ENCODE measurements at regions not wholly inside any gene's neighbourhood (a gene's known extent, or its start where the extent isn't known, plus 50 kb on each side); places are given as distances from the start of the nearest gene placed in this dataset.
"Not testable (repeated sequence)": the region's sequence is repeated elsewhere in the genome, so short reads cannot be mapped to it uniquely, and the experiment has no call there.

- no peak overlapping the region for H3K4me3 ChIP-seq (ENCODE audit: low read depth, low read length)
- no peaks in the 10 kb centered on the region for H3K4me1 ChIP-seq (ENCODE audit: control insufficient read depth, insufficient read depth, low read length)
- H3K27me3 ChIP-seq (ENCODE audit: control insufficient read depth, insufficient read depth, low read length) = no peaks in the 10 kb centered on the region
- no peaks in the 10 kb centered on the region for H3K9me3 ChIP-seq (ENCODE audit: control insufficient read depth, insufficient read depth, low read length)
- H3K36me3 ChIP-seq (ENCODE audit: control insufficient read depth, insufficient read depth, low read length) = no peaks in the 10 kb centered on the region
- H3K9ac ChIP-seq (ENCODE audit: low read depth, low read length) = no peak overlapping the region
These were observed 1311.6 kb upstream of the ADGRL4 start for GRCh38 chr1:80318108-80318507.

GRCh38 chr1:80310703-80311245 is 1304.2 kb upstream of the ADGRL4 start:
- Histone ChIP-seq H3K36me3 (ENCODE audit: control insufficient read depth, insufficient read depth, low read length) (no peaks in the 10 kb centered on the region), H3K4me3 (ENCODE audit: low read depth, low read length) (no peak overlapping the region), H3K9ac (ENCODE audit: low read depth, low read length) (no peak overlapping the region), H3K9me3 (ENCODE audit: control insufficient read depth, insufficient read depth, low read length) (no peaks in the 10 kb centered on the region), H3K27me3 (ENCODE audit: control insufficient read depth, insufficient read depth, low read length) (no peaks in the 10 kb centered on the region), H3K4me1 (ENCODE audit: control insufficient read depth, insufficient read depth, low read length) (no peaks in the 10 kb centered on the region)

DNA sequence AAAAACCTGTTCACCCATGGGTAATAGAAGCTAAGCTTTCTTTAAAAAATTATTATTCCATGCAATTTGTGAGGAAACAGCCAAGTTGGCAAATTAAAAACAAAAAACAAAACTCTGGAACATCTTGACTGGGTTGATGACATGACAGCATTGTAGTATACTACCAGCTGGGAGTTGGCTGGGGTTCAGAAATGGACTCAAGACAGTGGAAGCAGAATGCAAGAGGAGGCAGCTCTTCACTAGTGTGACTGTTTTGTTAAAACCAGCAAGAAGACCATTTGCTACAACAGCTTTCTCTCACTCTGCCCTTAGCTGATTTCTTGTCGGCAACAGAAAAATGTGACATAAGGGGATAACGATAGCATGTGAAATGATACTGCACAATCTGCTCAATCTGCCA is 1298.9 kb upstream of the ADGRL4 start:
- Histone ChIP-seq H3K9me3 (ENCODE audit: control insufficient read depth, insufficient read depth, low read length) (no peaks in the 10 kb centered on the region), H3K36me3 (ENCODE audit: control insufficient read depth, insufficient read depth, low read length) (no peaks in the 10 kb centered on the region), H3K4me1 (ENCODE audit: control insufficient read depth, insufficient read depth, low read length) (no peaks in the 10 kb centered on the region)

GRCh38 chr1:80293818-80294217 is 1287.3 kb upstream of the ADGRL4 start:
- Histone ChIP-seq H3K4me3 (ENCODE audit: low read depth, low read length) (no peak overlapping the region), H3K36me3 (ENCODE audit: control insufficient read depth, insufficient read depth, low read length) (no peaks in the 10 kb centered on the region), H3K27me3 (ENCODE audit: control insufficient read depth, insufficient read depth, low read length) (no peaks in the 10 kb centered on the region), H3K9ac (ENCODE audit: low read depth, low read length) (no peak overlapping the region), H3K9me3 (ENCODE audit: control insufficient read depth, insufficient read depth, low read length) (no peaks in the 10 kb centered on the region), H3K4me1 (ENCODE audit: control insufficient read depth, insufficient read depth, low read length) (no peaks in the 10 kb centered on the region)

More for the DNA sequence above, 1298.9 kb upstream of the ADGRL4 start:
- H3K27me3 ChIP-seq (ENCODE audit: control insufficient read depth, insufficient read depth, low read length) = no peaks in the 10 kb centered on the region
- no peak overlapping the region for H3K4me3 ChIP-seq (ENCODE audit: low read depth, low read length)
- H3K9ac ChIP-seq (ENCODE audit: low read depth, low read length) = no peak overlapping the region

GRCh38 chr1:80288750-80289149 is 1282.2 kb upstream of the ADGRL4 start:
- H3K9me3 ChIP-seq (ENCODE audit: control insufficient read depth, insufficient read depth, low read length); H3K9ac ChIP-seq (ENCODE audit: low read depth, low read length); H3K4me3 ChIP-seq (ENCODE audit: low read depth, low read length); H3K27me3 ChIP-seq (ENCODE audit: control insufficient read depth, insufficient read depth, low read length); H3K4me1 ChIP-seq (ENCODE audit: control insufficient read depth, insufficient read depth, low read length); H3K36me3 ChIP-seq (ENCODE audit: control insufficient read depth, insufficient read depth, low read length): not testable (repeated sequence)

- H3K36me3 ChIP-seq (ENCODE audit: control insufficient read depth, insufficient read depth, low read length) = no peaks in the 10 kb centered on the region
- H3K9ac ChIP-seq (ENCODE audit: low read depth, low read length) = no peak overlapping the region
- H3K27me3 ChIP-seq (ENCODE audit: control insufficient read depth, insufficient read depth, low read length) = no peaks in the 10 kb centered on the region
- H3K4me3 ChIP-seq (ENCODE audit: low read depth, low read length) = no peak overlapping the region
- H3K4me1 ChIP-seq (ENCODE audit: control insufficient read depth, insufficient read depth, low read length) = no peaks in the 10 kb centered on the region
- no peaks in the 10 kb centered on the region for H3K9me3 ChIP-seq (ENCODE audit: control insufficient read depth, insufficient read depth, low read length)
These were observed 1276.0 kb upstream of the ADGRL4 start for GRCh38 chr1:80282536-80282935.

DNA sequence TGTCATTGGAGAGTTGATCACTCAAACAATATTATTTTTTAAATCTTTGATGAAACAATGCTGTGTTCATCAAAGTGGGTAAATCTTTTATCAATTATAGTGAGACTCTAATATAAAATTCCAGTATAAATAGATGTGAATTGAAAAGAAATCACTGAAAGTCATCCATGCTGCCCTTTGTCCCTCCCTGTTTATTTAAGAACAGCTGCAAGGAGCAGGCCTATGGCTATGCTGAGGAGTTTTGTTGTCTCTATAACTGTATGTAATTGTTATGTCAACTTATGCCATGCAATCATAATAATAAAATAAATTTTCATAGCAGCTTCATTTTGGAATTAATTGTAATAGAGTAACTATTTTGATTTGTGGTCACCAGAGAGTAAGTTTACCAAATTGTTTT is 1272.4 kb upstream of the ADGRL4 start:
- H3K36me3 ChIP-seq (ENCODE audit: control insufficient read depth, insufficient read depth, low read length) = no peaks in the 10 kb centered on the region

GRCh38 chr1:80274256-80274655 is 1267.7 kb upstream of the ADGRL4 start:
- no peaks in the 10 kb centered on the region for H3K27me3 ChIP-seq (ENCODE audit: control insufficient read depth, insufficient read depth, low read length)
- H3K36me3 ChIP-seq (ENCODE audit: control insufficient read depth, insufficient read depth, low read length) = no peaks in the 10 kb centered on the region
- no peaks in the 10 kb centered on the region for H3K9me3 ChIP-seq (ENCODE audit: control insufficient read depth, insufficient read depth, low read length)
- no peak overlapping the region for H3K9ac ChIP-seq (ENCODE audit: low read depth, low read length)
- no peak overlapping the region for H3K4me3 ChIP-seq (ENCODE audit: low read depth, low read length)
- H3K4me1 ChIP-seq (ENCODE audit: control insufficient read depth, insufficient read depth, low read length) = no peaks in the 10 kb centered on the region

More for the DNA sequence above, 1272.4 kb upstream of the ADGRL4 start:
- no peaks in the 10 kb centered on the region for H3K4me1 ChIP-seq (ENCODE audit: control insufficient read depth, insufficient read depth, low read length)
- H3K9ac ChIP-seq (ENCODE audit: low read depth, low read length) = no peak overlapping the region
- no peaks in the 10 kb centered on the region for H3K9me3 ChIP-seq (ENCODE audit: control insufficient read depth, insufficient read depth, low read length)
- no peaks in the 10 kb centered on the region for H3K27me3 ChIP-seq (ENCODE audit: control insufficient read depth, insufficient read depth, low read length)
- H3K4me3 ChIP-seq (ENCODE audit: low read depth, low read length) = no peak overlapping the region

GRCh38 chr1:80272495-80272894 is 1266.0 kb upstream of the ADGRL4 start:
- no peak overlapping the region for H3K9ac ChIP-seq (ENCODE audit: low read depth, low read length)
- no peaks in the 10 kb centered on the region for H3K36me3 ChIP-seq (ENCODE audit: control insufficient read depth, insufficient read depth, low read length)
- no peaks in the 10 kb centered on the region for H3K27me3 ChIP-seq (ENCODE audit: control insufficient read depth, insufficient read depth, low read length)
- no peaks in the 10 kb centered on the region for H3K9me3 ChIP-seq (ENCODE audit: control insufficient read depth, insufficient read depth, low read length)
- H3K4me3 ChIP-seq (ENCODE audit: low read depth, low read length) = no peak overlapping the region
- no peaks in the 10 kb centered on the region for H3K4me1 ChIP-seq (ENCODE audit: control insufficient read depth, insufficient read depth, low read length)

DNA sequence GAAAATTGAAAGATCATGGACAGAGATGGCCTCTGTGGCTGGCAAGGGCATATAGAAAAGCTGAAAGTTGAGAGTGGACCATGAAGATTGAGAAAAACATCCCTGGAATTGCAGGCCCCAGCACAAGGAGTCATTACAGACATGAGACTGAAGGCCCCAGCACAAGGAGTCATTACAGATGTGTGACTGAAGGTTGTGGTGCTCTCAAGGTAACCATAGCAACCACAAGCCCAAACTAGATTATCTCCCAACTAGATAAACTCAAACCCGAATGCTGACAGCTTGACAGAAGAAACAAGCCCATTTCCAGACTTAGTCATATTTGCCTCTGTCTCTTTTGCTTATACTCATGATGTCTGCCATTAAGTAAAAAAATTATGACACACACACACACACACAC is 1252.1 kb upstream of the ADGRL4 start:
- H3K9ac ChIP-seq (ENCODE audit: low read depth, low read length) = no peak overlapping the region
- H3K9me3 ChIP-seq (ENCODE audit: control insufficient read depth, insufficient read depth, low read length) = no peaks in the 10 kb centered on the region
- no peaks in the 10 kb centered on the region for H3K27me3 ChIP-seq (ENCODE audit: control insufficient read depth, insufficient read depth, low read length)
- no peaks in the 10 kb centered on the region for H3K4me1 ChIP-seq (ENCODE audit: control insufficient read depth, insufficient read depth, low read length)
- no peak overlapping the region for H3K4me3 ChIP-seq (ENCODE audit: low read depth, low read length)
- no peaks in the 10 kb centered on the region for H3K36me3 ChIP-seq (ENCODE audit: control insufficient read depth, insufficient read depth, low read length)

GRCh38 chr1:80251591-80251990 is 1245.1 kb upstream of the ADGRL4 start:
- H3K9ac ChIP-seq (ENCODE audit: low read depth, low read length) = no peak overlapping the region
- H3K4me1 ChIP-seq (ENCODE audit: control insufficient read depth, insufficient read depth, low read length) = no peaks in the 10 kb centered on the region
- no peaks in the 10 kb centered on the region for H3K27me3 ChIP-seq (ENCODE audit: control insufficient read depth, insufficient read depth, low read length)
- H3K9me3 ChIP-seq (ENCODE audit: control insufficient read depth, insufficient read depth, low read length) = no peaks in the 10 kb centered on the region
- H3K36me3 ChIP-seq (ENCODE audit: control insufficient read depth, insufficient read depth, low read length) = no peaks in the 10 kb centered on the region
- no peak overlapping the region for H3K4me3 ChIP-seq (ENCODE audit: low read depth, low read length)

DNA sequence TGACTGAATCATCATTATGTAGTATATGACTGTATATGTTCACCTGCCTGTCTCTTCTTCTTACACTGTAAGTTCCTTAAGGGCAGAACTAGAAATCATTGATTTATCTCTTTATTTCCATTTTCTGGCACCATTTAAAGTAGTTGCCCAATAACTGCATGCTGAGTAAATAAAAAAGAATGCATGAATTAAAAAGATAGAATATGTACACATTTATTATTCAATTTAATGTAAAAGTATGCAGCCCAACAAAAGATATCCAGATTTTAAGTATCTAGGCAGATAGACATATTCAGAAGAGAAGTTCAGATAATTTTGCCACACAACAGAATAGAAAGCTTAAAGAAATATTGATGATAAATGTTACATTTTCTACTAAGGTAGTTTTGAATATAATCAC is 1244.6 kb upstream of the ADGRL4 start:
- H3K4me3 ChIP-seq (ENCODE audit: low read depth, low read length) = no peak overlapping the region
- H3K27me3 ChIP-seq (ENCODE audit: control insufficient read depth, insufficient read depth, low read length) = no peaks in the 10 kb centered on the region
- no peaks in the 10 kb centered on the region for H3K36me3 ChIP-seq (ENCODE audit: control insufficient read depth, insufficient read depth, low read length)
- H3K9me3 ChIP-seq (ENCODE audit: control insufficient read depth, insufficient read depth, low read length) = no peaks in the 10 kb centered on the region
- no peaks in the 10 kb centered on the region for H3K4me1 ChIP-seq (ENCODE audit: control insufficient read depth, insufficient read depth, low read length)
- no peak overlapping the region for H3K9ac ChIP-seq (ENCODE audit: low read depth, low read length)

Data from iPS-15b (cell line).